NCI-H1436 (cell line): ENCODE measurements at regions not wholly inside any gene's neighbourhood (a gene's known extent, or its start where the extent isn't known, plus 50 kb on each side); places are given as distances from the start of the nearest gene placed in this dataset.
"Not testable (repeated sequence)": the region's sequence is repeated elsewhere in the genome, so short reads cannot be mapped to it uniquely, and the experiment has no call there.

Experiments used
- DNase-seq: peaks from one replicate; lab custom pipeline; 2025; lab: John Stamatoyannopoulos, UW

DNA sequence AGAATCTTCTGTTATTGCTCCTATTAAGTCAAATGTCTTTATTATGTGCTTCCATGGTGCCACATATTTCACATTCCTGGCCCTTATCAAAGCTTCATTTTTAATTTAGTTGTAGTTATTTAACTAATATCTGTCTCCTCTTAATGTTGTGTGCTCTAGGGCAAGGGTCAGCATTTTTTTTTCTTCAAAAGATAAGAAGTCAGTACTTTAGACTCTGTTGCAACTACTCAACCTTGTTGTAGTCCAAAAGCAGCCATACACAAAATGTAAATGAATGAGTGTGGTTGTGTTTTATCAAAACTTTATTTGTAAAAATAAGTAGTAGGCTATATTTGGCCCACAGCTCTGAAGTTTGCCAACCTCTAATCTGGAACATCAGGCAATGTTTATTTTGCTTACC, 394.7 kb upstream of the CBLB start:
- no peak for DNase-seq

DNA sequence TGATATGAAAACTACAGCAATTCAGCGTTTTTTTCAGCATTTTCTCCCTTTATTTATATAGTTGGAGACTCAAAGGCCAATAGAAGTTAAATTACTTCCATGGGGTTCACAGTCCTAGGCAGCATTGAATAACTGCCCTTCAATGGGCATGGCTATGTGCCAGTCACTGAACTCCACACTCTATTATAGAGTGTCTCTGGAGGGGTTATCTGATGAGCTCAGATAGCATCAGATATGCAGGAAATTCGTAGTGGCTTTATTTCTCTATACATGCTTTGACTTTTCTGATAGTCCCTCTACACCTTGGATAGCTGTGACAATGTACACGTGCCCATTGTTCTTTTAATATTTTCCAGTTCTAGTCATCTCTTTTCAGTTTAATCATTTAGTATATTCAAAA, 396.9 kb upstream of the CBLB start:
- no peak for DNase-seq

DNA sequence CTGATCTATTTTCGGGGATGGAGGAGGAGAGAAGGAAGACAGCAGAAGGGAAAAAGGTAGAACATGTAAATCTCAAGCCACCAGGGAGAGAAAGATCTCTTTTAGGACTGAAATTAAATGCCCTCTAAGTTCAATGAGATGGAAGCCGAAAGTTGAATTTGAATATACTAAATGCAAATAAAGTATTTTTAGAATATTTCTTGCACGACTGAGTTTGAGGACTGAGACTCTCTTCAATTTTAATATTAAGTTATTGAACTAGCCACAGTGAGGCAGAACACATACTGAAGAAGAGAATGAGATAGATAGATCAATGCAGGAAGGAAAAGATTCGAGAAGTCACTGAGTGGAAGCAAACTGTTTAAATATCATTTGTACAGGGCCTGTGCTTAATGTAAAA, 399.9 kb upstream of the CBLB start:
- no peak for DNase-seq

DNA sequence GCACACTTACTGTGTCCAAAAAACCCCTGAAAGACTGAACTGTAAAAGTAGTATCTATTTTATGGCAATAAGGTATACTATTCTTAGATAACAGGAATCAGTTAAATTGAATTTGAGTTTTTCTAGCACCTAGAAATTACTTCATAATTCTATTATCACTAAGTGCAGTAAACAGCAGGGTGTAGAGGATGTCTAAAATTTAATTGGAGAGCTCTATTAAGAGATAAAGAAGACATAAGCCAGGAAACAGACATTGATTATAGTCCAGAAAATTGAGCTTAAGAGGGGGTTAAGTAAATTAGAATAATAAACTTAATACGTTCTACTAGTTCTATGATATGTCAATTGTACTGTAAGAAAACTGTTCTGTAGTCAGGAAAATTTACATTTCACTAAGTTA, 403.5 kb upstream of the CBLB start:
- DNase-seq = no peak

DNA sequence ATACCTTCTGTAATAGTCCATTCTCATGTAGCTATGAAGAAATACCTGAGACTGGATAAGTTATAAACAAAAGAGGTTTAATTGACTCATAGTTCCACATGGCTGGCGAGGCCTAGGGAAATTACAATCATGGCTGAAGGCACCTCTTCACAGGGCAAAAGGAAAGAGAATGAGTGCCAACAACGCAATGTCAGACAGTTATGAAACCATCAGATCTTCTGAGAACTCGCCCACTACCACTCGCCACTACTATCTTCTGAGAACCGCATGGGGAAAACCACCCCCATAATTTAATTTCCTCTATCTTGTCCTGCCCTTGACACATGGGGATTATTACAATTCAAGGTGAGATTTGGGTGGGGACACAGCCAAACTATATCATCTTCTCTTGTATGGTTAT, 406.8 kb upstream of the CBLB start:
- no peak for DNase-seq

DNA sequence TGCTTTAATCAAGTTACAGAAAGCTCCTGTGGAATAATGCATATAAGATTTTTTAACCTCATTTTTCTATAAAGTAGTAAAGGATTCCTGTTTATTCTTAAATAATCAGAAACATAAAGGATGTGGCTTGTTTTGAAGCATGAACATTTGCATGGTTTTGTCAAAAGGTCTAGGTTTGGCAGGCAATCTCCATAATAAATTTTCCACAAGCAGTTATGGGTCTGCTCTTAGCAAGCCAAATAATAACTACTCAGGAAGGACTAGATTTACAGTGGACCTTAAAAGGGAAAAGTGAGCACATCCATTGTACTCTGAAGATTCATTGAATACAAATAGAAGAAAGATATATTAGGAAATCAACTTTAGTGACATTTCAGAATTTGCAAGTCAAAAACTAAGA, 407.3 kb upstream of the CBLB start:
- DNase-seq = no peak

DNA sequence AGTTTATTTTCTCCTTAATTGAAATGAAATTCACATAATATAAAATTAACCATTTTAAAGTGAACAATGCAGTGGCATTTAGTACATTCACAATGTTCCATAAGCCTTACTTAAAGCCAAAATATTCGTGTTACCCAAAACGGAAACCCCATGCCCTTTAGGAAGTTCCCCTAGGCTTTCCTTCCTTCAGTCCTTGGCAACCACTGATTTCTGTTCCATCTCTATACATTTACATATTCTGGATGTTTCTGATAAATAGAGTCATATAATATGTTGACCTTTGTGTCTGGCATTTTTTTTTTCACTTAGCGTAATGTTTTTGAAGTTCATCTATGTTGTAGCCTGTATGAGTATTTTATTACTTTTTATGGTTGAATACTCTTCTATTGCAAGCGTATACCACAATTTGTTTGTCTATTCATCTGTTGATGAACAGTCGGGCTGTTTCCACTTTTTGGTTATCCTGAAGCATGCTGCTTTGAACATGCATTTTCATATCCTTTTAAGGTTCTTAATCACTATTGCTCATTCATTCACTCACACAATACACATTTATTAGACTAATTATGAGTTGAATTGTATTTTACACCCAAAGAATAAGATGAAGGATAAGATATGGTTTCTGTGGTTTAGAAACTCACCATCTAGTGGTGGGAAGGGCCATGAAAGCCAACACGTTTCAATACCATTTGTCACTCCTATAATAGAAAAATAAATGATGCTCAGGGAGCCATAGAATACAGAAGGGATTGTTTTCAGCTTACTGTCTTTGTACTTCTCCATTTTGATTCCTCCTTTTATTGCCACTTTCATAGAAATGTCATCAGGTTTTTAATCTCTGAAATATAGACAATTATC, 408.2 kb upstream of the CBLB start:
- peak; percentile 66 for DNase-seq

DNA sequence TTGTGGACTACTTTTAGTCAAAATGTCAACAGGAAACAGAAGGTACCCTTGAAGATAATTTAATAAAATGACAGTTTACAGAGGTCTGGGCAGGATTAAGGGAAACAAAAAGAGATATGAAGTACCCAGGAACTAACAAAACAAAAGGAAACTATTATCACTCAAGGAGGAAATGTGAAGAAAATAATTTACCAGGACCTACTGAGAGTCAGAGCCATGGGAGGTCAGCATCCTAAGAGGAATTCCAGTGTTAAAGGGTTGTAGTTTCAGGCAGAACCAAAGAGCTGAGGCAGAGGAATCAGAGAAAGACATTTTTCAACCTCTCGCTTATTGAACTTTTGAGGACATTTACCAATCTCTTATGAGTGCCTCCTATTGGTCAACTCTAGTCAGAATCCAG, 408.9 kb upstream of the CBLB start:
- DNase-seq = peak; percentile 66

DNA sequence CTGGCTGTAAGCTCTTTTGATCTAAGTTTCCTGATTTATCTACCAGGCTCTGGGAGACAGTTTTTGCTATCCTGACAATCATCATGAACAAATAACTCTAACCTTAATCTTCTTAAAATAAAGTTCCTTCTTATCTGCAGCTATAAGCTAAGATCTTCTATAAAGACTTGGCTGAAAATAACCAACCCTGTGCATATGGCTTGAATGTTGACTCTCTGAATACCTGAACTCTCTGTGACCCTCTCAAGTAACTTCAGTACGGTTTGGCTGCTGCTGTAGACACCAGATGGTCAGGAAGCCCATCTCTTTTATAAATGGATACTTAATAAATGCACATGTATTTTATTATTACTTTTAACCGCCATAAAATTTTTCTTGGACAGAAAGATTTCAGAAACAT, 412.4 kb upstream of the CBLB start:
- DNase-seq = no peak

DNA sequence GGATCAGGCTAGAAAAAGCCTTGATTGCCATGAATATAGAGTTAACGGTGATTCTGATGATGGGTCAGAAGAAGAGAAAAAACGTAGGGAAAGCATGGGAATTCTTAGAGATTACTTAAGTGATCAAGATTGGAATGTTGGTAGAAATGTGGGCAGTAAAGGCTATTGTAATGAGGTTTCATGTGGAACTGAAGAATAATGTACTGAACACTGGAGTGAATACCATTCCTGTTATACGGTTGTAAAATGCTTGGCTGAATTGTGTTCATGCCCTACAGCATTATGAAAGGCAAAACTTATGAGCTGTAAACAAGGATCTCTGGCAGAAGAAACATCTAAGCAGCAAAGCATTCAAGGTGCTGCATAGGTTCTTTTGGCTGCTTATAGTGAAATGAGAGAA, 414.1 kb upstream of the CBLB start:
- no peak for DNase-seq

DNA sequence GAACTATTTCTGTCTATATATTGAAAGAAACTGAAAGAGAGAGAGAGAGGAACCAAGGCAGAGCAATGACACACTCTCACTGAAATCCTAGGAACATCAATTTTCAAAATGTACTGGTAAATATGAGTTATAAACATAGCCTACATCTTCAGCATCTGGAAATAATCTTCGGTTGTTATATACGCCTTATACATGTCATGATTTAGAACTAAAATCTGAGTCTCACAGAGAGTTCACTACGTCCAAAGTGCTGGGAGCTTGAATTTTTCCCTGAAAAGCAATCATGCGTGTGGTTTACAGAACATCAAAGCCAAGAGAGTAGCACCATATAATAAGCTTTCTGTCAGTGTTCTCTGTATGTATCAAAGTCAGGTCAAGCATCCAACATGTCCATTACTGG, 420.0 kb upstream of the CBLB start:
- no peak for DNase-seq

DNA sequence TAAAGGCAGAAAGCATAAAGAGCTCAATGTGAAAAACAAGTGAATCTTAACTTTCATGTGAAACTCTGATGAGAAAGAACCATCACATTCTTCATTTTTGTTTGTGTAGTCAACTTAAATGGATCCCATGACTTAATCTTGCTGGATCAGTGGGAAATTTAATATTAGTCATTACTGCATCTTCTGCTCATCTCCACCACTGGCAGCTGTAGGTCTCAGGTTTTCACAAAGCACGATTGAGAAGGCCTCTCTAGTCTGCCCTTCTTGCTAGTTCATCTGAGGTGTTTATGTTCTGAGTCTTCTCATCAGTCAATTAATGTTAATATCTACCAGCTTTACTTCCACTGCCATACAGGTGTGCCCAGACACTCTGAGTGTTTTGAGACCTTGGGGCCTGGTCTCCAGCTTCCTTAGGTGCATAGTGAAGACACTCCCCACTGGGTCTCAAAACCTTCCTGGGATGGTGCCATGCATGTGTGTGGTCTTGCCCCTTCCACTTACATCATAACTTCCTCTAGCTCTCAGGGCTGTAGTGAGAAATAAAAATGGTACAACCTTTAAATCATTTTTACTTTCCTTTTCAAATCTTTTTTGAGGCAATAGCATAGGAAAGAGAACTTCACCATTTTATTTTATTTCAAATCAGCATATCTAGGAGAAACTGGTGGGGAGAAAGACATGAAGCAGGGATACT, 421.6 kb upstream of the CBLB start:
- no peak for DNase-seq

DNA sequence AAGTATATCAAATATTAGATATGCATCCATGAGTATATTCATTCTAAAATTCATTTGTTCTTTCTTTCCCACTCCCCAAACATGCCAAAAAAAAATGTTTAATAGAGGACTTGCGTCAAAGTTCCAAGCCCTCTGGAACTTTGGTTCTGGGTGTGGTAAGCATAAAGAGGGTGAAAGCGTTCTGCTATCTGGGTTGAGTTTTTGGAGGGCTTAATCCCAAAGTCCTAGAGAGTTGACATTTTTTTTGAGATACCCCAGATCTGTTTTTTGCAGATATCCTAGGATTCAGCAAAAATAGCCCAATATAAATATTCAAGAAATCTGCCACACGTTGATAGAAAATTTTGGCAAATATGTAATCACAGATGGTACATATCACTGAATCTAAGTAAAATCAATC, 424.3 kb upstream of the CBLB start:
- no peak for DNase-seq

DNA sequence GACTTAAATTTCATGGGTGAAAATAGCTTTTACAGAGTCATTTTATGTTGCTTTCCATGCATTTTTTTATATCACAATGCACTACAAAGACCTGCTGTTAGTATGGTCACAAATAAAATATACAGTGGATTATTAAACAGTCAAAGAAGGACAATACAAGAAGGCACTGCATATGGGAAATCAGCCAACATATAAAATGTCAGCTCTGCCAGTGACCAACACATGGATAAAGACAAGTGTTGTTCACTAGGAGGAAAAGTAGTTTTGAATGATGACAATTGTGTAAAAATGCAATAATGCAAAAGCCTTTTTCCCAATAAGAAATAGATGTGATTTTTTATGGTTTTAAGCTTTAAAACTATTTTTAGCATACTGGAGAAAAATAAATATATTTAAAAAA, 425.3 kb upstream of the CBLB start:
- no peak for DNase-seq

DNA sequence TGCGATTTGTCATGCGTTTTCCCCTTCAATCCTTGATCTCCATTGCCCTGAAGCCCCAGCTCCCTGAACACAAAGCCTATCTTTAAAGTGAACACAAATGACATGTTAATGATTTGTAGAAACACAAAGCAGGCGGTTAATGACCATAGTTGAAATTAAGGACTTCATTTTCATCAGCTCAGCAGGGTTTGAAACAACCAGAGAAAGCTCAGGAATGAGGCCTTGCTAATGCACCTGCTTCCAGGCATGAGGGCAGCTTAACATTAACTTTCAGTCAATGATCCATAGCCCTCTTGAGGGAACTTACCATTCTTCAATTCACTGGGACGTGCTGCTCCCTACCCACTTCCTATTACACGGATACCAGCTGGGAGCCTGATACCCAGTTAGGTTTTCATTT, 427.2 kb upstream of the CBLB start:
- no peak for DNase-seq

DNA sequence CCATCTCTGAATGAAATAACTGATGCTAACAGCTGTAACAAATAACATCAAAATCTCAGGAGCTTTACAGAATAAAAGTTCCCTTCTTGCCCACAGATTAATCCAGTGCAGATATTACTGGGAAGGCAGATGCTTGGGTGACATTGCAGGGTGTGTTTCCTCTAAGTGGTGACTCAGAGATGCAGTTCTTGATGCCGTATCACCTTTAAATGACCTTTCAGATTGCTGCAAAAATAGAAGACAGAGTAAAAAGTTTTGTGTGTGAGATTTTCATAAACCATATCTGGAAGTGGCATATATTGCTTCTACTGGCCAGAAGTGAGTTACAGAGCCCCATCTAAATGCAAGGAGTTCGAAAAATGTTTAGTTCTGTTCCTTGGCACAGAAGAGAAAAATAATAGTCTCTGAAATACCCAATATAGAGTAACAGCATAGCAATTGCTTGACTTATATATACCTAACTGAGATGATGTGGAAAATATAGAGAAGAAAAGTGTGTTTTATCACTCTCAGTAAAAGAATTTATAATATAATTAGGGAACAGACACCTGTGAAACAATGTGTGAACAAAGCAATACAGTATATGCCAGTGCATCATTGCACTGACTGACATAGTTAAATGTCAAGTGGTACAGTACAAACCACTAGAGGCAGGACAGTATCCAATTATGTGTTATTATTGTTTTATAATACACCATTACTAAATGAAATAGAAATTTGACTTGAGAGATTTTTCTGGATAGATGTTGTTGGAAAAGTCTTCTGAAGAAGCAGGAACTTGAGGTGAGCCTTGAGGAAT, 430.7 kb upstream of the CBLB start:
- no peak for DNase-seq

DNA sequence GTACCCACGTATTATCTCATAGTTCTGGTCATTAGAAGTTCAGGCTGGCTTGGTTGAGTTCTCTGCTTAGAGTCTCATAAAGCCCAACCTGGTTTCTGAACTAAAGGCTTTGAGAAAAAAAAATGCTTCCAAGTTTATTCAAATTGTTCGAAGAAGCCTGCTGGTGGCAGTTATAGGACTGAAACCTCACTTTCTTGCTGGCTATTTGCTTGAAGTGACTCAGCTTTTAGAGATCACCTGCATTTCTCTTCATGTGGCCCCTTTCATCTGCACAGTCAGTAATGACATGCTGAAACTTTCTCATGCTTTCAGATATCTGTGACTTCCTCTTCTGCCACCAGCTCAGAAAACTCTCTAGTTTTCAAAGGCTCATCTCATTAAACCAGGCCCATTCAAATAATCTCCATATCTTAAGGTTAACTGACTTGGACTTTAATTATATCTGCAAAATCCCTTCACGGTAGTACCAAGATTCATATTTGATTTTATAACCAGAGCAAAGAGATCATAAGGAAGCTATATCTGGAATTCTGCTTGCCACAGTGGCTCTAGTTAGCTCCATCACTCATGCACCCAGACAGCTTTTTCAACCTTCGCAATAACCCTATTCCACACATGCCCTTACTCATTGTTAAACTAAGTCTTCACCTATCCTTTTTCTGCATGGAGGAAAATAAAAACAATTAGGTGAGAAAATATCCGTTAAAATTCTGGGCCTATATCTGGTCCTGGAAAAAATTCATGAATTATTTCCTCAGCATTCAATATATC, 433.8 kb upstream of the CBLB start:
- DNase-seq = no peak

DNA sequence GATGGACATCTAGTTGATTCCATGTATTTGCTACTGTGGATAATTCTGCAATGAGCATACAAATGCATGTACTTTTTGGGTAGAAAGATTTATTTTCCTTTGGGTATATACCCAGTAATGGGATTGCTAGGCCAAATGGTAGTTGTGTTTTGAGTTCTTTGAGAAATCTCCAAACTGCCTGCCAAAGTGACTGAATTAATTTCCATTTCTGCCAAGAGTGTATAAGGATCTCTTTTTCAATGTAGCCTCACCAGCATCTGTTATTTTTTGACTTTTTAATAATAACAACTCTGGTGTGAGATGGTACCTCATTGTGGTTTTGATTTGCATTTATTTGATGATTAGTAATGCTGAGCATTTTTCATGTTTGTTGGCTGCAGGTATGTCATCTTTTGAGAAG, 435.0 kb upstream of the CBLB start:
- no peak for DNase-seq

DNA sequence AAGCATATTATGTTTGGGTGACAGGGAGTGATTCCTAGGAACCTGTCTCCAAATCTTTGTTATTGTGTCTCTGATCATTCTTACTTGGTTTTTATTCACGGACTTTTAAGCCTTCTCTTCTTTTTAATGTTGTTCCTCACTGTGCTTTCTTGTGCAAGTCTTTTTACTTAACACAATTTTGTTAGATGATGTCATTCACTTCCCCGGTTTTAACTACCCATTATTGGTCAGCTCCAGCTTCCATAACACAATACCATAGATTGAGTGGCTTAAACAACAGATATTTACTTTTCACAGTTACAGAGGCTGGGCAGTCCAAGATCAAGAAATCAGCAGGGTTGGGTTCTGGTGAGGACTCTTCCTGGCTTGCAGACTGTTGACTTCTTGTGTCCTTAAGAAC, 436.3 kb upstream of the CBLB start:
- DNase-seq = no peak

DNA sequence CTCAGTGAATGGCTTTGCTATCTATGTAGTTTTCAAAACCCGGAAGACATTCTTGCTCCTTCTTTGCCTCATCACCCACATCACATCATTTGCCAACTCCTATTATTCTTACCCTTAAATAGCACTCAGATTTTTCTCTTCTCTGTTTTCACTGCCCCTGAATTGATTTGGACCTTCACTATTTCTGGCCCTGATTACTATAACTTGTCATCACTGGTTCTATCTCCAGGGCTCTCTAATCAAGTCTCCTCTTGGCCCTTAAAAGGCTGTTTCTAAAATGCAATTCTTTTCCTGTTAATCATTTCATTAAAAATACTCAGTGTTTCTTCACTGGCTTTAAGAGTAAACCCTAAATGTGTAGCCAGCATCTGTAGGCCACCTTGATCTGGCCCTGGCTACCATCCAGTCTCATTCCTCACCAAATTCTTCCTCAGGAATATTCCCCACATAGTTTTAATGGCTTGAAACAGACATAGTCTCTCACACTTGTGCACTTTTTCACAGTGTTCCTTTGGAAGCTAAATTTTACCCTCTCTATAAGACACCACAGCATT, 437.1 kb upstream of the CBLB start:
- no peak for DNase-seq

DNA sequence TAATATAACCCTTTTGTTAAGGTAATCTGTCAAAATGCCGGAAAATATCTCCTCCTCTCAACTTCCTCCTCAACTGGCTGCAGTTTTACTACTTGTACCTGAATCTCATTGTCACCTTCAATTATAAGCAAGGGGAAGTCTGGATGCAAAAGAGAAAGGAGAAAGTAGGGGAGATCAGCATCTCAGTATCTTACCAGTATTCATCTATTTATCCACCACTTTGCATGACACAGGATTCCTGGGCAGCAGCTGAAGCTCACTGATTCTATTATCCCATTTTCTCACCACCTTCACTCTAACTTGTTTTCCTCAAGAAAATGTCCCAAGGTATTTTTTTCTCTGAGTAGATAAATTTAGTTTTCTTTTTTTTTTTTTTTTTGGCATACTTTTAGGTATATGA, 440.5 kb upstream of the CBLB start:
- DNase-seq = no peak

DNA sequence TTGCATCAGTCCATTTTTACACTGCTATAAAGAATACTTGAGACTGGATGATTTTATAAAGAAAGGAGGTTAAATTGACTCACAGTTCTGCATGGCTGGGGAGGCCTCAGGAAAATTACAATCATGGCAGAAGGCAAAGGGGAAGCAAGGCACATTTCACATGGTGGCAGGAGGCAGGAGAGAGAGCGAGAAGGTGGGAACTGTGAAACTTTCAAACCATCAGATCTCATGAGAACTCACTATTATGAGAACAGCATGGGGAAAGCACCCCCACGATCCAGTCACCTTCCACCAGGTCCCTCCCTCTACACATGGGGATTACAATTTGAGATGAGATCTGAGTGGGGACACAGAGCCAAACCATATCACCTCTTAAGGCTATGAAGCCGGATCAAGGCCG, 441.0 kb upstream of the CBLB start:
- not testable (repeated sequence) for DNase-seq
